Testis (tissue), 2 donors: ENCODE measurements at regions not wholly inside any gene's neighbourhood (a gene's known extent, or its start where the extent isn't known, plus 50 kb on each side); places are given as distances from the start of the nearest gene placed in this dataset.

Experiments used
- DNase-seq: peaks from one replicate; pipeline ENCODE4 v3.0.0-alpha.2; 2019
- H3K27ac ChIP-seq, 2 donors: fragments of 200-600 bp; sonication (generic); one replicate each; pipeline ENCODE4 v1.5.1; 2019
- H3K27me3 ChIP-seq: fragments of 200-600 bp; sonication (generic); one replicate; pipeline ENCODE4 v1.5.1; 2019
- H3K36me3 ChIP-seq: fragments of 200-600 bp; sonication (generic); one replicate; pipeline ENCODE4 v1.5.1; 2017; ENCODE audit warnings: low read depth; ENCODE audit errors: missing control alignments
- H3K4me1 ChIP-seq: fragments of 200-600 bp; sonication (generic); one replicate; pipeline ENCODE4 v1.5.1; 2019
- H3K4me3 ChIP-seq, 2 donors: fragments of 200-600 bp; sonication (generic); one replicate each; pipeline ENCODE4 v1.5.1; 2017 to 2019
- H3K9me3 ChIP-seq: fragments of 200-600 bp; sonication (generic); one replicate; pipeline ENCODE4 v1.5.1; 2017
- POLR2A ChIP-seq: fragments of 450-650 bp; IDR thresholded peaks from one replicate; pipeline ENCODE4 v1.6.1; 2017; ENCODE audit warnings: antibody characterized with exemption, mild to moderate bottlenecking, moderate library complexity
- WGBS, 2 donors: methylation state at CpG; one replicate each; pipeline ENCODE4 v1.1.5; 2018; 5-methylcytosine and 5-hydroxymethylcytosine counted together
- intact Hi-C: fragments of 100-400 bp; cut with DNase I; formaldehyde crosslinking; loops from one replicate; pipeline ENCODE4 v1.15.1; 2023; ENCODE audit warnings: low total_unique reads
- TF ChIP-seq, protein P1 (sequence below), 3 experiments: fragments of 450-650 bp in 2 of 3; fragments of 200-600 bp in 1 of 3; sonication (generic) in 1 of 3; IDR thresholded peaks; one replicate each; pipeline ENCODE4 v1.5.1; 2016 to 2019; ENCODE audit warnings: antibody characterized with exemption in 3 of 3, mild to moderate bottlenecking in 2 of 3, moderate library complexity in 1 of 3

- DNase-seq, result no peak
- H3K27ac ChIP-seq, result no peak overlapping the region
- intact Hi-C loops, result no loop called here
These were observed 103.8 kb upstream of the MED13L start for GRCh38 chr12:116381240-116381743.

GRCh38 chr12:116381744-116382685, 104.5 kb upstream of the MED13L start:
- Histone ChIP-seq H3K36me3 (no peaks in the 10 kb centered on the region), H3K9me3 (no peaks in the 10 kb centered on the region), H3K4me1 (peaks cover 4% of the 10 kb centered on the region), H3K27ac (no peak overlapping the region), H3K27me3 (no peaks in the 10 kb centered on the region), H3K4me3 (no peak overlapping the region)
- no peak for DNase-seq
- TF ChIP-seq, protein P1, sequence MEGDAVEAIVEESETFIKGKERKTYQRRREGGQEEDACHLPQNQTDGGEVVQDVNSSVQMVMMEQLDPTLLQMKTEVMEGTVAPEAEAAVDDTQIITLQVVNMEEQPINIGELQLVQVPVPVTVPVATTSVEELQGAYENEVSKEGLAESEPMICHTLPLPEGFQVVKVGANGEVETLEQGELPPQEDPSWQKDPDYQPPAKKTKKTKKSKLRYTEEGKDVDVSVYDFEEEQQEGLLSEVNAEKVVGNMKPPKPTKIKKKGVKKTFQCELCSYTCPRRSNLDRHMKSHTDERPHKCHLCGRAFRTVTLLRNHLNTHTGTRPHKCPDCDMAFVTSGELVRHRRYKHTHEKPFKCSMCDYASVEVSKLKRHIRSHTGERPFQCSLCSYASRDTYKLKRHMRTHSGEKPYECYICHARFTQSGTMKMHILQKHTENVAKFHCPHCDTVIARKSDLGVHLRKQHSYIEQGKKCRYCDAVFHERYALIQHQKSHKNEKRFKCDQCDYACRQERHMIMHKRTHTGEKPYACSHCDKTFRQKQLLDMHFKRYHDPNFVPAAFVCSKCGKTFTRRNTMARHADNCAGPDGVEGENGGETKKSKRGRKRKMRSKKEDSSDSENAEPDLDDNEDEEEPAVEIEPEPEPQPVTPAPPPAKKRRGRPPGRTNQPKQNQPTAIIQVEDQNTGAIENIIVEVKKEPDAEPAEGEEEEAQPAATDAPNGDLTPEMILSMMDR (IDR thresholded peaks at IDR 0.05), result no peak
- no peak for TF ChIP-seq POLR2A
- intact Hi-C loops, result no loop called here
- WGBS, 2 donors, result 36 to 45% methylated on average over 17 of the region's 17 CpGs

More at GRCh38 chr12:116381240-116381743, 103.8 kb upstream of the MED13L start:
- H3K36me3 ChIP-seq, result no peaks in the 10 kb centered on the region
- no peaks in the 10 kb centered on the region for H3K9me3 ChIP-seq
- peaks cover 4% of the 10 kb centered on the region for H3K4me1 ChIP-seq
- WGBS, 2 donors, result 50% methylated on average over 14 of the region's 14 CpGs
- H3K27me3 ChIP-seq, result no peaks in the 10 kb centered on the region
- no peak for TF ChIP-seq POLR2A
- TF ChIP-seq, protein P1 (IDR thresholded peaks at IDR 0.05), result no peak
- peak overlapping the region in 1 of 2 donors; percentile 17 for H3K4me3 ChIP-seq

- H3K4me1 ChIP-seq, result peaks cover 4% of the 10 kb centered on the region
- no peak for TF ChIP-seq POLR2A
- TF ChIP-seq, protein P1 (IDR thresholded peaks at IDR 0.05), result no peak
- no peaks in the 10 kb centered on the region for H3K36me3 ChIP-seq
- H3K27me3 ChIP-seq, result no peaks in the 10 kb centered on the region
- H3K9me3 ChIP-seq, result no peaks in the 10 kb centered on the region
- intact Hi-C loops, result no loop called here
- no peak overlapping the region for H3K27ac ChIP-seq
- H3K4me3 ChIP-seq, result no peak overlapping the region
- peak; percentile 74 for DNase-seq
- WGBS, 2 donors, result 39% methylated on average over 12 to 13 of the region's 13 CpGs
These were observed 105.4 kb upstream of the MED13L start for GRCh38 chr12:116382686-116383530.

DNA sequence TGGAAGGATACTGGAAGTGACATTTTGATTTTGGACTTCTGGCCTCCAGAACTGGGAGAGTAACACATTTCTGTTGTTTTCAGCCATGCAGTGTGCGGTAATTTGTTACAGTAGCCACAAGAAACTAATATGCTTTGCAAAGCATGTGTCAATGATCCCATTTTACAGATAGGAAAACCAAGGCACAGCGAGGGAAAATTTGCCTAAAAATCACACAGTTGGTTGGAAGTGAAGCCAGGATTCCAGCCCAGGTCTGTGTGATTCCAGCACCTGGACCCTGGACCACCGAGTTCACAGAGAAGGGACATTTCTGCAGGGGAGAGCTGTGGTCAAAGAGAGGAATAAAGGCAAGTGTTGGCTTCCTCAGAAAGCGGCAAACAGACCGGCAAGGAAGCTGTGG, 106.7 kb upstream of the MED13L start:
- H3K27me3 ChIP-seq, result no peaks in the 10 kb centered on the region
- intact Hi-C loops, result no loop called here
- DNase-seq, result no peak
- peaks cover 4% of the 10 kb centered on the region for H3K4me1 ChIP-seq
- H3K27ac ChIP-seq, result no peak overlapping the region
- TF ChIP-seq POLR2A, result no peak
- TF ChIP-seq, protein P1 (IDR thresholded peaks at IDR 0.05), result no peak
- H3K4me3 ChIP-seq, result no peak overlapping the region
- no peaks in the 10 kb centered on the region for H3K36me3 ChIP-seq
- no peaks in the 10 kb centered on the region for H3K9me3 ChIP-seq
- 83 to 96% methylated on average over 5 of the region's 5 CpGs for WGBS, 2 donors
